ENCODE measurements at regions not wholly inside any gene's neighbourhood (a gene's known extent, or its start where the extent isn't known, plus 50 kb on each side); places are given as distances from the start of the nearest gene placed in this dataset.

GRCh38 chr17:74054249-74054648 lies 149.2 kb upstream of the RPL38 start:
- no peak for TF ChIP-seq CTCF (IDR thresholded peaks at IDR 0.05; ENCODE audit: partially characterized antibody, unreplicated experiment)
- peak overlapping the region; percentile 18 for H3K27ac Mint-ChIP-seq (ENCODE audit: unreplicated experiment)
- peaks cover 10% of the 10 kb centered on the region for H3K9me3 Mint-ChIP-seq (ENCODE audit: unreplicated experiment)
- H3K36me3 Mint-ChIP-seq (ENCODE audit: unreplicated experiment) = no peaks in the 10 kb centered on the region
- H3K27me3 Mint-ChIP-seq (ENCODE audit: unreplicated experiment) = peaks cover 13% of the 10 kb centered on the region
- no peak for DNase-seq
- no peak overlapping the region for H3K4me3 Mint-ChIP-seq (ENCODE audit: unreplicated experiment)
- peaks cover 50% of the 10 kb centered on the region for H3K4me1 Mint-ChIP-seq (ENCODE audit: low read depth, unreplicated experiment)

GRCh38 chr17:74055508-74056160 lies 147.8 kb upstream of the RPL38 start:
- TF ChIP-seq CTCF (IDR thresholded peaks at IDR 0.05; ENCODE audit: partially characterized antibody, unreplicated experiment) = no peak
- Mint-ChIP-seq H3K9me3 (ENCODE audit: unreplicated experiment) (peaks cover 10% of the 10 kb centered on the region), H3K4me1 (ENCODE audit: low read depth, unreplicated experiment) (peaks cover 41% of the 10 kb centered on the region), H3K27me3 (ENCODE audit: unreplicated experiment) (peaks cover 13% of the 10 kb centered on the region), H3K36me3 (ENCODE audit: unreplicated experiment) (no peaks in the 10 kb centered on the region), H3K27ac (ENCODE audit: unreplicated experiment) (peak overlapping the region; percentile 68), H3K4me3 (ENCODE audit: unreplicated experiment) (no peak overlapping the region)
- DNase-seq = peak; percentile 50

GRCh38 chr17:74059479-74060240 lies 143.8 kb upstream of the RPL38 start:
- no peak for DNase-seq
- Mint-ChIP-seq H3K27ac (ENCODE audit: unreplicated experiment) (no peak overlapping the region), H3K4me1 (ENCODE audit: low read depth, unreplicated experiment) (peaks cover 18% of the 10 kb centered on the region), H3K9me3 (ENCODE audit: unreplicated experiment) (peaks cover 8% of the 10 kb centered on the region), H3K27me3 (ENCODE audit: unreplicated experiment) (peaks cover 2% of the 10 kb centered on the region), H3K36me3 (ENCODE audit: unreplicated experiment) (no peaks in the 10 kb centered on the region), H3K4me3 (ENCODE audit: unreplicated experiment) (no peak overlapping the region)
- no peak for TF ChIP-seq CTCF (IDR thresholded peaks at IDR 0.05; ENCODE audit: partially characterized antibody, unreplicated experiment)

GRCh38 chr17:74061758-74062157 lies 141.7 kb upstream of the RPL38 start:
- peaks cover 4% of the 10 kb centered on the region for H3K27me3 Mint-ChIP-seq (ENCODE audit: unreplicated experiment)
- H3K4me3 Mint-ChIP-seq (ENCODE audit: unreplicated experiment) = no peak overlapping the region
- peaks cover 14% of the 10 kb centered on the region for H3K4me1 Mint-ChIP-seq (ENCODE audit: low read depth, unreplicated experiment)
- no peak overlapping the region for H3K27ac Mint-ChIP-seq (ENCODE audit: unreplicated experiment)
- TF ChIP-seq CTCF (IDR thresholded peaks at IDR 0.05; ENCODE audit: partially characterized antibody, unreplicated experiment) = no peak
- H3K9me3 Mint-ChIP-seq (ENCODE audit: unreplicated experiment) = peaks cover 8% of the 10 kb centered on the region
- no peaks in the 10 kb centered on the region for H3K36me3 Mint-ChIP-seq (ENCODE audit: unreplicated experiment)
- DNase-seq = no peak

GRCh38 chr17:74062234-74062633 lies 141.2 kb upstream of the RPL38 start:
- no peak overlapping the region for H3K4me3 Mint-ChIP-seq (ENCODE audit: unreplicated experiment)
- no peak for TF ChIP-seq CTCF (IDR thresholded peaks at IDR 0.05; ENCODE audit: partially characterized antibody, unreplicated experiment)
- H3K4me1 Mint-ChIP-seq (ENCODE audit: low read depth, unreplicated experiment) = peaks cover 15% of the 10 kb centered on the region
- H3K9me3 Mint-ChIP-seq (ENCODE audit: unreplicated experiment) = peaks cover 8% of the 10 kb centered on the region
- DNase-seq = no peak
- no peaks in the 10 kb centered on the region for H3K36me3 Mint-ChIP-seq (ENCODE audit: unreplicated experiment)
- no peak overlapping the region for H3K27ac Mint-ChIP-seq (ENCODE audit: unreplicated experiment)
- peaks cover 4% of the 10 kb centered on the region for H3K27me3 Mint-ChIP-seq (ENCODE audit: unreplicated experiment)

Data from glutamatergic neuron (in vitro differentiated cells).